CD1c-positive myeloid dendritic cell (primary cell): ENCODE measurements at regions not wholly inside any gene's neighbourhood (a gene's known extent, or its start where the extent isn't known, plus 50 kb on each side); places are given as distances from the start of the nearest gene placed in this dataset.

Experiments used
- DNase-seq: peaks from one replicate; pipeline ENCODE4 v3.0.0-alpha.2; 2016; ENCODE audit errors: extremely low spot score

- no peak for DNase-seq
Observed at GRCh38 chr4:31104577-31104976, 384.4 kb downstream of the PCDH7 start.

- DNase-seq = no peak
Observed at GRCh38 chr4:31106419-31106818, 386.2 kb downstream of the PCDH7 start.

- DNase-seq = no peak
Observed at GRCh38 chr4:31107362-31107761, 387.2 kb downstream of the PCDH7 start.

GRCh38 chr4:31108762-31109161, 388.6 kb downstream of the PCDH7 start:
- DNase-seq = no peak

GRCh38 chr4:31111790-31112189, 391.6 kb downstream of the PCDH7 start:
- no peak for DNase-seq

GRCh38 chr4:31114816-31115215, 394.6 kb downstream of the PCDH7 start:
- DNase-seq = no peak

GRCh38 chr4:31124008-31124585, 403.9 kb downstream of the PCDH7 start:
- no peak for DNase-seq

GRCh38 chr4:31125061-31125460, 404.9 kb downstream of the PCDH7 start:
- no peak for DNase-seq

GRCh38 chr4:31125496-31125895, 405.3 kb downstream of the PCDH7 start:
- DNase-seq = no peak

- no peak for DNase-seq
Observed at GRCh38 chr4:31126881-31127398, 406.8 kb downstream of the PCDH7 start.

- DNase-seq = no peak
Observed at GRCh38 chr4:31130930-31131329, 410.8 kb downstream of the PCDH7 start.

- DNase-seq = no peak
Observed at GRCh38 chr4:31134720-31135119, 414.6 kb downstream of the PCDH7 start.

- no peak for DNase-seq
Observed at GRCh38 chr4:31139767-31140166, 419.6 kb downstream of the PCDH7 start.

- no peak for DNase-seq
Observed at GRCh38 chr4:31141095-31141831, 421.1 kb downstream of the PCDH7 start.

- DNase-seq = no peak
Observed at GRCh38 chr4:31141832-31142142, 421.6 kb downstream of the PCDH7 start.

GRCh38 chr4:31146366-31146765, 426.2 kb downstream of the PCDH7 start:
- DNase-seq = no peak

GRCh38 chr4:31148990-31149389, 428.8 kb downstream of the PCDH7 start:
- no peak for DNase-seq

GRCh38 chr4:31156221-31156620, 436.1 kb downstream of the PCDH7 start:
- no peak for DNase-seq

- no peak for DNase-seq
Observed at GRCh38 chr4:31160146-31160545, 440.0 kb downstream of the PCDH7 start.

- DNase-seq = no peak
Observed at GRCh38 chr4:31169846-31170245, 449.7 kb downstream of the PCDH7 start.

- no peak for DNase-seq
Observed at GRCh38 chr4:31171362-31171761, 451.2 kb downstream of the PCDH7 start.

GRCh38 chr4:31175242-31175910, 455.2 kb downstream of the PCDH7 start:
- no peak for DNase-seq

- DNase-seq = no peak
Observed at GRCh38 chr4:31183256-31183655, 463.1 kb downstream of the PCDH7 start.
